ENCODE measurements at regions not wholly inside any gene's neighbourhood (a gene's known extent, or its start where the extent isn't known, plus 50 kb on each side); places are given as distances from the start of the nearest gene placed in this dataset.

GRCh38 chr6:26197933-26198721 is 110.9 kb downstream of the HFE start:
- peaks cover 4 to 9% (median 6%) of the 10 kb centered on the region in 3 experiments; a peak in 5 of 7 replicates for H3K36me3 Mint-ChIP-seq (ENCODE audit: insufficient read depth in 1 of 3, low read depth in 3 of 3)
- TF ChIP-seq CTCF (conservative IDR thresholded peaks at IDR 0.05), result no peak
- peaks cover 31 to 33% of the 10 kb centered on the region in 2 experiments for H3K4me1 Mint-ChIP-seq
- no peaks in the 10 kb centered on the region; a peak in 2 of 5 replicates for H3K9me3 Mint-ChIP-seq
- no peak overlapping the region for H2AFZ ChIP-seq (ENCODE audit: low read length)
- no peaks in the 10 kb centered on the region for H4K20me1 ChIP-seq (ENCODE audit: control insufficient read depth, insufficient read depth, insufficient read length)
- H3K4me1 ChIP-seq (ENCODE audit: insufficient read depth, low read length), result no peaks in the 10 kb centered on the region
- H4K8ac ChIP-seq (replicated peaks; ENCODE audit: insufficient read length, low read depth, low read length), result no peak overlapping the region
- H4K91ac ChIP-seq (ENCODE audit: insufficient read length, low read depth, low read length), result no peak overlapping the region
- H2AK5ac ChIP-seq (ENCODE audit: insufficient read length, low read length), result no peak overlapping the region
- H3T11ph ChIP-seq (ENCODE audit: low read length), result no peak overlapping the region
- H2BK12ac ChIP-seq (ENCODE audit: insufficient read length, low read depth, low read length), result no peak overlapping the region
- peak overlapping the region; percentile 99 to 100 (median 100) for H3K27ac Mint-ChIP-seq
- H3K23me2 ChIP-seq (ENCODE audit: insufficient read length, low read depth, low read length, poor library complexity, severe bottlenecking), result peaks cover 4% of the 10 kb centered on the region
- H3K18ac ChIP-seq (ENCODE audit: insufficient read length, low read depth, low read length), result peak overlapping the region; percentile 94
- no peaks in the 10 kb centered on the region for H3K27me3 ChIP-seq (ENCODE audit: insufficient read depth, low read length)
- peak; percentile 56 for DNase-seq
- no peak overlapping the region for H3K4ac ChIP-seq (ENCODE audit: low read depth, low read length)
- H2BK20ac ChIP-seq (ENCODE audit: low read depth, low read length, poor library complexity, severe bottlenecking), result no peak overlapping the region
- H4K5ac ChIP-seq (ENCODE audit: insufficient read length, low read depth, low read length), result no peak overlapping the region
- peak overlapping the region; percentile 70 for H2BK5ac ChIP-seq (ENCODE audit: insufficient read length, low read length)
- H3K4me2 ChIP-seq (ENCODE audit: insufficient read depth, insufficient read length, low read length), result peak overlapping the region; percentile 64
- H3K56ac ChIP-seq (ENCODE audit: insufficient read length, low read depth, low read length), result no peak overlapping the region
- no peaks in the 10 kb centered on the region for H3K9me3 ChIP-seq (ENCODE audit: control insufficient read depth, low read depth, low read length)
- H3K14ac ChIP-seq (ENCODE audit: insufficient read depth, low read length), result peak overlapping the region; percentile 99; the same call in 1 of the 2 replicates
- H3K23ac ChIP-seq (ENCODE audit: insufficient read length, low read depth, low read length), result no peak overlapping the region
- WGBS (ENCODE audit: extremely low coverage, insufficient read length, low lambda C conversion rate), result no CpG with 5 or more reads among the region's 26 CpGs
- H3K79me2 ChIP-seq (ENCODE audit: insufficient read depth, low read length), result no peaks in the 10 kb centered on the region
- peak overlapping the region; percentile 95 to 97 for H3K4me3 Mint-ChIP-seq
- H3K27ac ChIP-seq (ENCODE audit: insufficient read length, low read depth, low read length), result peak overlapping the region; percentile 90
- no peaks in the 10 kb centered on the region for H3K79me1 ChIP-seq (ENCODE audit: insufficient read depth, low read depth, low read length, poor library complexity, severe bottlenecking)
- no peak overlapping the region for H2BK15ac ChIP-seq (ENCODE audit: low read depth, low read length)
- H3K9ac ChIP-seq (ENCODE audit: extremely low read depth, insufficient read length, low read length), result peak overlapping the region; percentile 99
- peaks cover 10% of the 10 kb centered on the region; the same call in 1 of the 2 replicates for H3K27me3 Mint-ChIP-seq (ENCODE audit: low read depth)
- no peak overlapping the region for H2BK120ac ChIP-seq (ENCODE audit: low read depth, low read length, poor library complexity, severe bottlenecking)

Measured in H9 (cell line).